Endothelial cell of umbilical vein (primary cell): ENCODE measurements at regions not wholly inside any gene's neighbourhood (a gene's known extent, or its start where the extent isn't known, plus 50 kb on each side); places are given as distances from the start of the nearest gene placed in this dataset.

ENCODE experiments used
- EZH2 ChIP-seq: IDR thresholded peaks from 2 replicates; pipeline ENCODE4 v1.6.1; 2012; ENCODE audit warnings: borderline replicate concordance, low read depth, mild to moderate bottlenecking, moderate library complexity, low read length, inconsistent platforms; ENCODE audit not compliant: severe bottlenecking
- MYC ChIP-seq: IDR thresholded peaks from one replicate; pipeline ENCODE4 v1.6.1; 2011; ENCODE audit warnings: mild to moderate bottlenecking, low read depth, low read length
- POLR2A ChIP-seq: IDR thresholded peaks from 2 replicates; pipeline ENCODE4 v1.6.1; 2012; ENCODE audit warnings: low read depth, mild to moderate bottlenecking, control low read depth, low read length
- POLR2AphosphoS5 ChIP-seq: IDR thresholded peaks from 2 replicates; pipeline ENCODE4 v1.6.1; 2012; ENCODE audit warnings: low read depth, mild to moderate bottlenecking, control low read depth, low read length, moderate library complexity; ENCODE audit not compliant: insufficient read depth
- TF ChIP-seq, protein P1 (sequence below), 2 donors: IDR thresholded peaks; 1 replicate in 1 of 2; 2 replicates in 1 of 2; pipeline ENCODE4 v1.5.1; 2011; ENCODE audit warnings: low read length in 2 of 2, mild to moderate bottlenecking in 2 of 2, moderate library complexity in 2 of 2, control low read depth in 1 of 2, inconsistent platforms in 1 of 2, low read depth in 1 of 2; ENCODE audit not compliant: insufficient read depth in 1 of 2; ENCODE audit errors: extremely low read depth in 1 of 2
- TF ChIP-seq, protein P2 (sequence below): IDR thresholded peaks from 2 replicates; pipeline ENCODE4 v1.6.1; 2011; ENCODE audit not compliant: insufficient read depth, insufficient read length

GRCh38 chr20:11274141-11274594 lies 600.4 kb upstream of the JAG1 start:
- TF ChIP-seq POLR2AphosphoS5 = no peak
- no peak for TF ChIP-seq POLR2A
- TF ChIP-seq, protein P1, sequence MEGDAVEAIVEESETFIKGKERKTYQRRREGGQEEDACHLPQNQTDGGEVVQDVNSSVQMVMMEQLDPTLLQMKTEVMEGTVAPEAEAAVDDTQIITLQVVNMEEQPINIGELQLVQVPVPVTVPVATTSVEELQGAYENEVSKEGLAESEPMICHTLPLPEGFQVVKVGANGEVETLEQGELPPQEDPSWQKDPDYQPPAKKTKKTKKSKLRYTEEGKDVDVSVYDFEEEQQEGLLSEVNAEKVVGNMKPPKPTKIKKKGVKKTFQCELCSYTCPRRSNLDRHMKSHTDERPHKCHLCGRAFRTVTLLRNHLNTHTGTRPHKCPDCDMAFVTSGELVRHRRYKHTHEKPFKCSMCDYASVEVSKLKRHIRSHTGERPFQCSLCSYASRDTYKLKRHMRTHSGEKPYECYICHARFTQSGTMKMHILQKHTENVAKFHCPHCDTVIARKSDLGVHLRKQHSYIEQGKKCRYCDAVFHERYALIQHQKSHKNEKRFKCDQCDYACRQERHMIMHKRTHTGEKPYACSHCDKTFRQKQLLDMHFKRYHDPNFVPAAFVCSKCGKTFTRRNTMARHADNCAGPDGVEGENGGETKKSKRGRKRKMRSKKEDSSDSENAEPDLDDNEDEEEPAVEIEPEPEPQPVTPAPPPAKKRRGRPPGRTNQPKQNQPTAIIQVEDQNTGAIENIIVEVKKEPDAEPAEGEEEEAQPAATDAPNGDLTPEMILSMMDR (IDR thresholded peaks at IDR 0.05; ENCODE audit: extremely low read depth in 1 of 2, insufficient read depth in 1 of 2, low read depth in 1 of 2, low read length in 2 of 2) = peak; percentile 42 to 46
- no peak for TF ChIP-seq MYC
- TF ChIP-seq EZH2 = no peak
- TF ChIP-seq, protein P2, sequence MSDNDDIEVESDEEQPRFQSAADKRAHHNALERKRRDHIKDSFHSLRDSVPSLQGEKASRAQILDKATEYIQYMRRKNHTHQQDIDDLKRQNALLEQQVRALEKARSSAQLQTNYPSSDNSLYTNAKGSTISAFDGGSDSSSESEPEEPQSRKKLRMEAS = no peak
